Nephron progenitor cell (in vitro differentiated cells): ENCODE measurements at regions not wholly inside any gene's neighbourhood (a gene's known extent, or its start where the extent isn't known, plus 50 kb on each side); places are given as distances from the start of the nearest gene placed in this dataset.
A peak's percentile ranks its signal among the peaks of the same experiment; 100 is the strongest.

Experiments used
- DNase-seq: peaks from one replicate; pipeline ENCODE4 v3.0.0; 2021
- H3K27ac Mint-ChIP-seq: 2 replicates; pipeline ENCODE4 v1.8.0; 2021; ENCODE audit warnings: mild to moderate bottlenecking, moderate library complexity, mixed read lengths
- H3K27me3 Mint-ChIP-seq: 2 replicates; pipeline ENCODE4 v1.8.0; 2021; ENCODE audit warnings: mild to moderate bottlenecking, low read depth, mixed read lengths; ENCODE audit not compliant: poor library complexity
- H3K36me3 Mint-ChIP-seq: 2 replicates; pipeline ENCODE4 v1.8.0; 2021; ENCODE audit warnings: low read depth, mixed read lengths
- H3K4me1 Mint-ChIP-seq: 2 replicates; pipeline ENCODE4 v1.8.0; 2021; ENCODE audit warnings: mixed read lengths
- H3K4me3 Mint-ChIP-seq: 2 replicates; pipeline ENCODE4 v1.8.0; 2021; ENCODE audit warnings: mild to moderate bottlenecking, moderate library complexity, mixed read lengths
- H3K9me3 Mint-ChIP-seq: 2 replicates; pipeline ENCODE4 v1.8.0; 2021; ENCODE audit warnings: mild to moderate bottlenecking, moderate library complexity, mixed read lengths
- CTCF ChIP-seq: fragments of 200-600 bp; sonication (generic); IDR thresholded peaks from 2 replicates; pipeline ENCODE4 v1.5.0; 2021; ENCODE audit warnings: antibody characterized with exemption

DNA sequence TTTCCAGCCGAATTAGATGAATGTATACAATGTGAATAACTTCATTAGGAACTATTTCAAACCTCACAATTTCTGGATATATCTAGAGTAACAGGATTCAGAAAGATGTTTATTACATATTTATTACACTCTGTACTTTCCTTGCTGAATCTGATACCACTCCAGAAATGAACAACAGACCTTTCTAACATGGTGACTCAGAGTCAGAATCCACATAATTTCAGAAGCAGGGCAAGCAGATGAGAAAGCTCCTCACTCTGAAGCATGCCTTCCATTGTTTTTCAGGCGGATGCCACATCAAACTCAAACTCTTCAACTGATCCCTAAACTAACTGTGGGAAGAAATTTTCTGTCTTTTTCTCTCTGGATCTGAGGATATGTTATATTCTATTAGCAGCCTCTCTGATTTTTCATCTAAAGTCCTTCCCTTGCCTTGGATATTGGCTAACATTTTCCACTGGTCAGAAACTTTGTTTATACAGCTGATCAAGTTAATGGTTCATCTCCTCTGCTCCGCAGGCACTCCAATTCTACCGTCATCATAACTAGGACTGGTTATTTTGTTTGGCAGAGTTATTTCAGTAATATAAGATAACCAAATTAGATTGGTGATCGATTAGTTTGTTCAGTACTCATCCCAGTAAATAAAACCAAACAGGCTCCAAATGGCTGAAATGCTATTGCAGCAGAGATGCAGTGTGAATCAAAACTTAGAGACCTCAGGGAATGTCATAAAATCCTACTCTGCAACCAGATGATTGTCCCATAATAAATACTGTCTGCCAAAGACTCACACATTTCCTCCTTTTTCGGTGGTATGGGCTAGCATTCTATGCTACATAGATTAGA, 556.0 kb downstream of the EBF1 start:
- H3K36me3 Mint-ChIP-seq: no peaks in the 10 kb centered on the region
- no peak for TF ChIP-seq CTCF
- H3K4me3 Mint-ChIP-seq: no peak overlapping the region
- H3K4me1 Mint-ChIP-seq: peaks cover 12% of the 10 kb centered on the region
- DNase-seq: no peak
- no peak overlapping the region for H3K27ac Mint-ChIP-seq
- peaks cover 12% of the 10 kb centered on the region for H3K27me3 Mint-ChIP-seq
- H3K9me3 Mint-ChIP-seq: peaks cover 15% of the 10 kb centered on the region

DNA sequence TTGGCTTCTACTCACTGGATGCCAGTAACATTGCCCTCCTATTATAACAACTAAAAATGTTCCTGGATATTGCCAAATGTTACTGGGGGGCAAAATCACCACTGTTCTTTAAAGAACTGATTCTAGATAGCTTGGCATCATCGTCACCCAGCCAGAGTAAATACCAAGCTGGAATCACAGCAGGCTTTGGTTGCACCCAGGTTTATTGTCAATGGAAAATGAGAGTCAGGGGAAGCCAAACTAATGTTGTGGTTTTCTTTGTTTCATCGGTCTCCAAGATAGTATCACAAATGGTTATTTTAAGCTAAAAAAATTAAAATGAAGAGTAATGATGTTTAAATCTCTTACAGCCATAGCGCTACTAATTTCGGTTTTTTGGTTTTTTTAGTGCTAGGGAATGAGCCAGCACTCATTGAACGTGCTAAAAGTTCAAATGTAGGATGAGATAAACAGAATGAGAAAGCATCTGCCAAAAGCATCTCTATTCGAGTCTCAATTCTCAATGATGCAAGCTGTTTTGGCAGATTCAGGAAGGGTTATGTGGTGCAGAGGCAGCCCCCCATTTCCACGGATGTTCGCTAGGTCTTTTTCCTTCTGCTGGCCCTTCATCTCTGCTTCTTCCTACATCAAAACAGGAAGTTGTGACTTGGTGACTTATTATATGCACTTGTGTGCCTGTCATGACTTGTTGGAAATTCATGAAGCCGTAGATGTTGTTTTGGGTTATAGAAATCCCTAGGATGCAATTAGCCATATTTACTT, 558.0 kb downstream of the EBF1 start:
- Mint-ChIP-seq H3K4me1 (peaks cover 29% of the 10 kb centered on the region), H3K9me3 (no peaks in the 10 kb centered on the region), H3K4me3 (no peak overlapping the region), H3K27ac (no peak overlapping the region), H3K27me3 (peaks cover 17% of the 10 kb centered on the region), H3K36me3 (no peaks in the 10 kb centered on the region)
- no peak for TF ChIP-seq CTCF
- no peak for DNase-seq

DNA sequence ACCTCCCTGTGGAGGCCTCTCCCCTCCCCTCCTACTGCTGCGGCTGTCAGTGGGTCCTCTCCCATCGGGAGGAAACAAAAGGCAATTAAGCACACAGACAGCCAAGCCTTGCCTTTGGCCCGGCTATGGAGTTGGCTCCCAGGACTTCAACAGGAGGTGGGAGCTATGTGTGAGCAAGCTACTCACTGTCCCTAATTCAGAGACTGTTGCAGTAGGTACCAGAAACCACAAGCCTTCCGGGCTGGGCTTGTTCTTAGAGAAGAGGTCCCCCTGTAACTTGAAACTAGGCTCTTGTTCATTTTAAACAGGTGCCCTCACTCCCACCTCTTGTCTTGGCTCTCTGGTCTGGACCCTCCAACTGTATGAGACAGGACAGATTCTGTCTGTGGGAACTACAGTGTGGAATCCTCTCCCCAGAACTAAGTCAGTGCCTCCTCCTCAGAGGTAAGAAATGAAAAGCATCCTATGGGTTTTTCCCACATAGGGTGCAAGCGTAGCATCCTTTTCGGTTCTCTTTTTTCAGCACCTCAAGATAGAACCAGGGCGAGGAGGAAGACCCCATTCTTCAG, 561.1 kb downstream of the EBF1 start:
- no peaks in the 10 kb centered on the region for H3K9me3 Mint-ChIP-seq
- TF ChIP-seq CTCF: no peak
- peaks cover 23% of the 10 kb centered on the region for H3K4me1 Mint-ChIP-seq
- no peaks in the 10 kb centered on the region for H3K36me3 Mint-ChIP-seq
- peak; percentile 10 for DNase-seq
- peaks cover 19% of the 10 kb centered on the region for H3K27me3 Mint-ChIP-seq
- H3K27ac Mint-ChIP-seq: no peak overlapping the region
- no peak overlapping the region for H3K4me3 Mint-ChIP-seq

DNA sequence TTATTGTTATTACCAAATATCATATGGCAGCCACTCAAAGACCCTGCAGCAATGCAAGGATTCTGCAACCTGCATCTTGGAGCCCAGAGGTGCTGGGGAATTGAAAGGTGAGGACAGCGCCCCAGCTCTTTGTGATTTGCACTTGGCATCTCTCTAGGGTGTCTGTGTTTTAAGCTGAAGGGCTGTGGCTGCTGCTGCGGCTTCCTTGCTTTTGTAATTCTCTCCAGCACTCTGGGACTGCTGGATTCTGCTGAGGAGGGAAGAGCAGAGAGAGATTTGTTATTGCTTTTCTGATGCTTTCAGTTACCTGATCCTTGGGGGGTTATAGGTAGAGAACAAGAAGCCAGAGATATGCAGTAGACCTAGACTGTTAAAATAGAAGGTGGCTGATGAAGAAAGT, 562.4 kb downstream of the EBF1 start:
- peaks cover 23% of the 10 kb centered on the region for H3K4me1 Mint-ChIP-seq
- no peaks in the 10 kb centered on the region for H3K9me3 Mint-ChIP-seq
- no peak overlapping the region for H3K27ac Mint-ChIP-seq

GRCh38 chr5:158534203-158534602, 565.5 kb downstream of the EBF1 start:
- peaks cover 21% of the 10 kb centered on the region for H3K4me1 Mint-ChIP-seq
- no peaks in the 10 kb centered on the region for H3K9me3 Mint-ChIP-seq
- no peak for DNase-seq
- H3K4me3 Mint-ChIP-seq: no peak overlapping the region
- peaks cover 33% of the 10 kb centered on the region for H3K27me3 Mint-ChIP-seq
- TF ChIP-seq CTCF: no peak
- H3K27ac Mint-ChIP-seq: no peak overlapping the region
- no peaks in the 10 kb centered on the region for H3K36me3 Mint-ChIP-seq

More for the DNA sequence above, 562.4 kb downstream of the EBF1 start:
- no peak for DNase-seq
- no peak for TF ChIP-seq CTCF
- Mint-ChIP-seq H3K4me3 (no peak overlapping the region), H3K27me3 (peaks cover 28% of the 10 kb centered on the region), H3K36me3 (no peaks in the 10 kb centered on the region)
